NCI-H526 treated with DMSO at 0.1 percent for 48 hours (cell line): ENCODE measurements at regions not wholly inside any gene's neighbourhood (a gene's known extent, or its start where the extent isn't known, plus 50 kb on each side); places are given as distances from the start of the nearest gene placed in this dataset.

Experiments
- DNase-seq: peaks from one replicate; lab custom pipeline; 2025; lab: John Stamatoyannopoulos, UW

DNA sequence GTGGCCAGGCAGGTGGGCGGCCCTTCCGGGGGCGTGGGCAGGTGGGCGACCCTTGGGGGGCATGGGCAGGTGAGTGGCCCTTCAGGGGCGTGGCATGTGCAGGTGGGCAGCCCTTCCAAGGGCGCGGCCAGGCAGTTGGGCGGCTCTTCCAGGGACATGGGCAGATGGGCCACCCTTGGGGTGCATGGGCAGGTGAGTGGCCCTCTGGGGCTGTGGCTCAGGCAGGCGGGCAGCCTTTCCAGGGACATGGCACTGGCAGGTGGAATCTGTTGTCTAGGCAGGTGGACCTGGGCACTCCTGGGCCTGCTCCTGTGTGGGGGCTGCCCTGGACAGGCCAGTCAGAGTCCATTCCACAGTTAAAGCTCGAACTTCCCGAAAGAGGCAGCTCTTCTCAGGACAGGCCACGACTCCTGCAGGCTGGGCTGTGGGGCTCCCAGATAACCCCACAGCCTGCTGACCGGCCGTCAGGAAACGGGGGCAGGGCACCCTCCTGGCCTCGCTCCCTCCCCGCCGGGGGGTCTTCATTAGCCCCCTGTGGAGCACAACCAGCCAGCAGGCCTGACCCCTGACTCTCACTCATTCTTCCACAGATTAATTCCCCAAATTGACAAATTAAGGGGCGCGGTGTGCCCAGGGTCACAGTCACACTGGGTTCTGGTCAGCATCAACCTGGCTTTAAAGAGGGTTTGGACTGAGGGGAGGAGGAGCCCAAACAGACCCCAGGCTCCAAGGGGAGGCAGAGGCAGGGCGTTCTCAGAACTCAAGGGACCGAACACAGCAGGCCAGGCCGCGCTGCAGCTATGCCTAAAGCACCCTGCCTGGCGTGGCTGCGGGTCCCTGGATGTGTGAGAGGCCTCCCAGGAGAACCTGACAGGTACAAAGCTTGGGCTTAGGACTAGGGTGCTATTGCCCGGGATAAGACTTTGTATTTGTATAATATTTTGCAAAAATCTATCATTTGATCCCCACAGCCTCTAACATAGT is 130.0 kb downstream of the DLL1 start:
- DNase-seq, result no peak

DNA sequence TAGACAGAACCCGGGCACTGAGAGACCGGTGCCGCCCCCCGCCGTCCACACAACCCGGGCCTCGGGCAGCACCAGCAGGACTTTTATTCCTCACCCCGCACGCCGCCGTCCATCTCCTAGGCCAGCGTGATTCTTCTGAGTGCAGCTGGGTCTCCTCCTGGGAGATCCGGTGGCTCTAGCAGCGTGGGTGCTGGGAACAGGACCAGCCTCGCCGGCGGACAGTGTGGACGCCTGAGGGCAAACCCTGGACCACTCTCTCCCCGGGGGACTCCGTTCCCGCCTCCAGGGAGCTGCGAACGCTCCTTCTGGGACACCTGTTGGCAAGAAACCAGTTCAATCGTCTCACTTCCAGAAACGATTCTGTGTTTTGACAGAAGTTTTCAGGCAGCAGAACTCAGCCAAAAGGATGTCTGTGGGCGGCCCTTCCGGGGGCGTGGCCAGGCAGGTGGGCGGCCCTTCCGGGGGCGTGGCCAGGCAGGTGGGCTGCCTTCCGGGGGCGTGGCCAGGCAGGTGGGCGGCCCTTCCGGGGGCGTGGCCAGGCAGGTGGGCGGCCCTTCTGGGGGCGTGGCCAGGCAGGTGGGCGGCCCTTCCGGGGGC is 130.7 kb downstream of the DLL1 start:
- DNase-seq, result no peak

DNA sequence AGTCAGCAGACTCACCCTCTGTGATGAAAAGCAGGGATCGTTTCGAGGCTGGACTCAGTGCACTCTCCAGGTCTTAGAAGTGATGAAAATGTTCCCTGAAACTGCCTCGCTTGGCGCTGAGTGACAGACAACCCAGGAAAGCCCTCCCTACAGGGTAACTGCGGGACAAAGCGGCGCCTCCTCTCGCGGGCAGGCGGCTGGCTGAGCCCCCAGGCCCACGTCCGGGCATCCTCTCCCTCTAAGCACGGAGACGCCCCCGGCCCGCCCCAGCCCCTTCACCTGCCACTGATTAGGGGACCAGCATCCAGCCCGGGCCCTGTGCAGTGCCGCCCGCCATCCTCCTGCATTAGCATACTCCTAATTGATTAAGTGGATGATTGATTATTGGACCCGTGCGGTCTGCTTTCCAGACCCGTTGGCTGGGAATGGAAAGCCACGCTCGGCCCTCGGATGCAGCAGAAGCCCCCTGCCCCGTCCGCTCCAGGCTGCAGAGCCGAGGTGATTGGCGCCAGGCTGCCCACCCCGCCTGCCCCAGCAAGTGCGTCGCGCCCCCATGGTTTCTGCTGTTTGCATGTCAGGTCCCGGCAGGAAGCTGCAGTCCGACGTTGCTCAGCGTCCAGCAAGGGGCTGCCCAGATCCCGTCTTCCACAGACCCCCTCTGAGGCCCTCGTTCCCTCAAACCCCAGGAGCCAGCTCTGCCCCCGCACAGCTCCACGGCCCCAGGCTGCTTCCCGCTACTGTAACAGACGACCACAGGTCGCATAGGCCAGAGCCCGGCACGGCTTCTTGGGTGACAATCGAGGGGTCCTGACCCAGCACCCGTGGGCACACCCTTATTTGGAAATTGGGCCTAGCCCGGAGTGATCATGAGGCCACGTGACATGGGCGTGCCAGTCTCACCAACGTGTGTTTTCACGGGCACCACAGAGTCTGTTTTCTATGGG is 131.6 kb downstream of the DLL1 start:
- no peak for DNase-seq

DNA sequence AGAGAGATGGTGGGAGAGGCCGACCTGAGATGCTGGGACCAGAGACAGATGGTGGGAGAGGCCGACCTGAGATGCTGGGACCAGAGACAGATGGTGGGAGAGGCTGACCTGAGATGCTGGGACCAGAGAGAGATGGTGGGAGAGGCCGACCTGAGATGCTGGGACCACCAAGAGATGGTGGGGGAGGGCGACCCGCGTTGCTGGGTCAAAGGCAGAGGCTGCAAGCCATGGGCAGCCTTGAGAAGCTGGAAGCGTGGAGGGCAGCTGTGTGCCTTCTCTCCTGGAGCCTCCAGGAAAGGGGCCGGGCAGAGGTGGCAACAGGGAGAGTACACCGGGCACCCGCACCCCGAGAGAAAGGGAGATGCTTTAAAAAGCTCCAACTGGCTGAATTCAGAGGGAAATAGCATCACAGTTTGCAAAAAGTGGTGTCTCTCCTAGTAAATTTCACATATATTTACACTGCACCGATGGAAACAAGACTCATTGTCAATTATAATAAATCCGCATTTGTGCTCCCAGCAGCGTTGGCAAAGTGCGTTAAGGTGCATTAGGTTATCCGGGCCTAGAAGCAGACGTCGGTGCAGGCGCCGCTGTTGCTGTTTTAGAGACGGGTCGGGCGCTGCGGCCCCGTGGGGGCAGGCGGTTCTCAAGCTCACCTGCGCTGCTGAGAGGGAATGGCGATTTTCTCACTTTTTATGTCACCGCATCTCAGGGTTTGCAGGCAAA is 132.4 kb downstream of the DLL1 start:
- DNase-seq, result no peak

DNA sequence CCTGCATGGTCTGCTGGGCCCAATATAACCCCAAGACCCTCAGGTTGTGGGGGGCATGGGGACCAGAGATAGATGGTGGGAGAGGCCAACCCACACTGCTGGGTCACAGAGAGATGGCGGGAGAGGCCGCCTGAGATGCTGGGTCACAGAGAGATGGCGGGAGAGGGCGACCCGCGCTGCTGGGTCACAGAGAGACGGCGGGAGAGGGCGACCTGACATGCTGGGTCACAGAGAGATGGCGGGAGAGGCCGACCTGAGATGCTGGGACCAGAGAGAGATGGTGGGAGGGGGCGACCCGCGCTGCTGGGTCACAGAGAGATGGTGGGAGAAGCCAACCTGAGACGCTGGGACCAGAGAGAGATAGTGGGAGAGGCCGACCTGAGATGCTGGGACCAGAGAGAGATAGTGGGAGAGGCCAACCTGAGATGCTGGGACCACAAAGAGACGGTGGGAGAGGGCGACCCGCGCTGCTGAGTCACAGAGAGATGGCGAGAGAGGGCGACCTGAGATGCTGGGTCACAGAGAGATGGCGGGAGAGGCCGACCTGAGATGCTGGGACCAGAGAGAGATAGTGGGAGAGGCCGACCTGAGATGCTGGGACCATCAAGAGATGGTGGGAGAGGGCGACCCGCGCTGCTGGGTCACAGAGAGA is 133.2 kb downstream of the DLL1 start:
- DNase-seq, result no peak

DNA sequence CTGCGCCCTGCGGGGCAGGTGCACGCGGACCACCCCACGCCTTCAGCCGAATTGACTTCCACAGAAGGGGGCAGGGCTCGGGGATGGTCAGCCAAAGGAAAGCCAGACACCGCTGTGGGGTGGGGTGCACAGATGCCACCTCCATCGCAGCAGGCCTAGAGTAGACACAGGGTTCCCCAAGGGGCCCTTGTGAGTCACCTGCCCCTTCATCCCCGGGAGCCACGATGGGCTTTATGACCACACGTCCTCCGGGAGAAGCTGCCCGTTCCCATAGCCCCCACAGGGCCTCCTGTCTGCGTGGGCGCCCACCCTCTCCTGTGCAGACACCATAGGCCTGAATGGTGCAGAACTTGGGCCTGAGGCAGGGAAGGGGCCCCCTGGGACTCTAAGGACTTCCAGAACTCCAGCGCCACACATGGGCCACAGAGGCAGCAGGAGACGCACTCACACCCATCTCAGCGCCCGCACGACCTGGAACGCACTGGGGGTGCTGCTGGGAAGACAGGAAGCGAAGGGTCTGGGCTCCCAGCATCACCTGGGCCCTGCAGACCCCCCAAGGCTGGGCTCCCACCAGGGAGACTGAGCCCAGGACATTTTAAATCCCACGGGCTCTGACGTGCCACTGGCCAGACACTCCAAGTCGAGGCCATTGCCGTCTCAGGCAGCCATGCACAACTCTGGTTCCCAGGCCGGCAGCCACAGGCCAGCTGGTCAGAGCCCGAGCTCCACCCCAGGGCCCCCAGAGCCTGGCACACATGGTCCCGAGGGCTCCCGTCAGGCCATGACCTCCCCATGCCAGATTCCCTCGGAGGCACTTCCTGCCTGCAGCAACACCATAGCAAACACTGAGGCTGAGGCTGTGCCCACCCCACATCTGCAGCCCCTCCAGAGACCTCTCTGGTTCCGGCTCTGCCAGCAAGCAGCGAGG is 134.2 kb downstream of the DLL1 start:
- DNase-seq, result no peak

DNA sequence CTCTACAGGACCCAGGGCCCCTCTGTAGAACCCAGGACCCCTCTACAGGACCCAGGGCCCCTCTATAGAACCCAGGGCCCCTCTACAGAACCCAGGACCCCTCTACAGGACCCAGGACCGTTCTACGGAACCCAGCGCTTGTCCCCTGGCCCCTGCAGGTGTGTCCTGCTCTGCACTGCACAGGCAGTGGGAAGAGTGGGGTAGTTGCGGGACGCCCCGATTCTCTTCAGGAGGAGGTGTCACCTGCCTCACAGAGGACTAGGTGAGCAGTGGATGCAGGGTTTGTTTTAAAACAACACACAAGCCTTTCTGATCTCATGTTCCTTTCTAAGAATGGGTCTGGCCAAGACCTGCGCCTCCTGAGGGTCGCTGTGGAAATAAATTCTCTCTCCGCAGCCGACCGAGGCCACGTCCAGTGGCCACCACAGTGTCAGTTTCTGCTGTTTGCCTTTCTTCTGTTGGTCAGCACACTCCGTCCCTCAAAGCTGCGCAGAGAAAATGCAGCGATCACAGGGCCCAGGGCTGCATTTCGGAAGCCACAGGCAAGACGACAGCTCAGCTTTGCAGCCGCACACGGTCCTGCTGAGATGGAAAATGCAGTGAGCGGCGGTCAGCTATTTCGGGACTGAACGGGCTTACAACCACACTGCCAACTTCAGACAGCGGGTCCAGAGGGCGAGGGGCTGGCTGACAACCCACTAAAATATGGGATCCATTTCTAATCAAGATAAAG is 135.2 kb downstream of the DLL1 start:
- no peak for DNase-seq

DNA sequence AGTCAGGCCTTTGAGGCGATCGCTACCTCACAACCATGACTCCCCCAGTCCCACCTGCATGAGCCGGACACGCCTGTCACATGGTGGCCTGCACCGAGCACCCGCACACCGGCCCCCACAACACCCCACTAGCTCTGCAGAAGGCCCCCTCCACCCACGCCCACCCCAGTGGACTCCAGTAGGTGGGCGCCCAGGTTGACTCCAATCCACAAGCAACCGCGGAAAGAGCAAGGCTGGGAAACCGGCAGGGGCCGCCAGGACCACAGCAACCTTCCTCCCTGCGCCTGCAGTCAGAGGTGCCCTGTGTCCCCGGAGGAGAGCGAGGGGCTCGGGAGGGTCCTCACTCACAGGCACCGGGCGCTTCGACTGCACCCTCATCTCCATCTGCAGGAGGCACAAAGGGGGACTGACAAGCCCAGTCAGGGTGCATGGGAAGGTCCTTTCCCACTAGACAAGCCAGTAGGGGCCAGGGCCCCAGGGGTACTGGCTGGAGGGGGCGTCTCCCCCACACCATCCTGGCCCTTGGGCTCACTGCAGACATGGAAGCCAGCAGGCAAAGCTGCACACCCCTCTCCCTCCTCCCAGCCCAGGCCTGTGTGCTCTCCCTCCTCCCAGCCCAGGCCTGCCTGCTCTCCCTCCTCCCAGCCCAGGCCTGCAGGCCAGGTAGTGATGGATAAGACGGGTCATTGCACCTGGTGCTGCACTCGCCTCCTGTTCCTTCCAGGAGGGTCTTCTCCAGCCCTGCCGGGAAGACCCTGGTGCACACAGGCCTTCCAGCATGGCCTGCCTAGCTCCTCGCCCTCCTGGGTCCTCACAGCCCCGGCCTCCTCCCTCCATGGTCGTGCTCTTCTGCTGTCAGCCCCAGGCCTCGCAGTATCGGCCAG is 137.2 kb downstream of the DLL1 start:
- DNase-seq, result no peak

DNA sequence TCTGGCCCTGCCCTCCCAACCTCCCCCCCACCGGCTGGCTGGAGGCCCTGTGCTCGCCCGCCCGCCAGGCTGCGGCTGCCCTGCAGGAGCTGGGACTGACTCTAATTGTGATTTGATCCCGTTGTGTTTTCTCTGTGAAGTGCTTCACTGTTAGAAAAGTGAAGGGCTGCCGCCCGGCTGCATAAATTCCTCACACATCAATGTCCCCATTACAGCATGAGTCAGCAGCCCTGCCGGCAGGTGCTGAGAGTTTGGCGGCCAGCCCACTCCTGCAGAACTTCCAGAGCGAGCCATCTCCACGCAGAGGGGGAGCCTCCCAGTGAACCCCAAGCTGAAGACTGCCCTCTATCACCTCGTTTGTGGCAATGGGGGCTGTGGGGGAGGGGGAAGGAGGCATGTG is 137.9 kb downstream of the DLL1 start:
- DNase-seq, result no peak

DNA sequence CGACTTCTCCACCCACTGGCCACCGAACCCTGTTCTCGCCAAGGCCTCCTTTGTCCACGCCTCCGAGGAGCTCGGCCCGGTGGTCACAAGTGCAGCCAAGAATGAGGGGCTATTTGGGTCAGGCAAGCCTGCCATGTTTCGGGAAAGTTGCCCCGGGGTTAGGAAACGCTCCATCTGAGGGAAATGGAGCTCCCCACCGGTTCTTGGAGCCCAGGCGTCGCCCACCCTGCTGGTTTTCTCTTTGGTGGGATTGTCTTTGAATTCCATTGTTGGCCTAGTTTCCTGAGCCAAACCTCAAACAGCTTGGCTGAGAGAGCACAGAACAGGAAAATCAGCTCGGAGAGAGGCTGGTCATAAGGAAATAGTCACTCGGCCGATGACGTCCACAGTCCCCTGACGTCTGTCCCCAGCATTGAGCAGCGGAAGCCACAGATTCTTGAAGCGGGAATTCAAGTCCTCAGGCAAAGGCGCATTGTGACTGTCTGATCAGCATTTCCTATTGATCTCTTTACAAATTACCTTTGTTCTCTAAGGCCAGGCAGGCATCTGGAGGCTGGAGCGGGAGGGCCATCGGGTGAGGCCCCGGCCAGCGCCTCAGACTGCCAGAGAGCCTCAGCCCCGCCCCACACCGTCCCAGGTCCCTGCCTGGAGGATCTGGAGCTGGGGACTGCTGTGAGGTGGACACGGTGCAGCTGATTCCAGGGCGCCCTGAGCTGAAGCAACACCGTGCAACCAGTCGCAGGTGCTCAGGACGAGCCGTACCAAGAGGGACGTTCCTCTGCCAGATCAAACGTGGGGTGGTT is 138.6 kb downstream of the DLL1 start:
- DNase-seq, result no peak

DNA sequence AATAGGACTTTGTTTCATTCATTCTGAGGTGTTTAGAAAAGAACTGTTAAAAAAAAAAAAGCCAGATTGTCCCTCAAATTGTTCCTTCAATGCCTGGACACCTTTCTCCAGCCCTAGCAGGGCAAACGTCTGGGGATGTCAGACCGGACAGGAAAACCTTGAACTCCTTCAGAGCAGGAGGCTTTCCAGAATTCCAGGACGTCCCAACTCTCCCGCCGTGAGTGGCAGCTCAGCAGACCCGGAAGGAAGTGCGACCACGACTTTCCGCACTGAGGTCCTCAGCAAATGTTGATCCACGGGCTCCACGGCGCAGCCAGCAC is 139.1 kb downstream of the DLL1 start:
- no peak for DNase-seq

DNA sequence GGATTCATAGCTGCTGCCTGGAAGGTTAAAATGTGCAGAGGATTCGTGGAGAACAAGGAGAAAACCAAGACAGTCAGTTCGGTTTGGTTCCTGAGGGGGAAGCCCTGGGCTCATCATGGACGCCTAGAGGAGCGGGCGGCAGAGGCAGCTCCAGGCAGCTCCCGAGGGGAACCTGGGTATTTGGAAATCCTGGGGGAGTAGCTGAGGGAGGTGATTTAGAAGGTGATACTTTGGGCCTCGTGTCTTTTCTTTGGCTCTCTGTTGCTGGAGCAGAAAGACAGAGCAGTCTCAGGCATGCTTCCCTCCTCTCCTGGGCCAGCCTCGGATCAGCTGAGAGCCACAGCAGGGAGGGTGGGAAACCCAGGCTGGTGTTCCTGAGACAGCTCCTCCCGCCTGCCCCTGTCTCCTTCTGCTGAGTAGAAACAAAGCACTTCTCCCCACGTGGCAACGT is 139.5 kb downstream of the DLL1 start:
- DNase-seq, result no peak

DNA sequence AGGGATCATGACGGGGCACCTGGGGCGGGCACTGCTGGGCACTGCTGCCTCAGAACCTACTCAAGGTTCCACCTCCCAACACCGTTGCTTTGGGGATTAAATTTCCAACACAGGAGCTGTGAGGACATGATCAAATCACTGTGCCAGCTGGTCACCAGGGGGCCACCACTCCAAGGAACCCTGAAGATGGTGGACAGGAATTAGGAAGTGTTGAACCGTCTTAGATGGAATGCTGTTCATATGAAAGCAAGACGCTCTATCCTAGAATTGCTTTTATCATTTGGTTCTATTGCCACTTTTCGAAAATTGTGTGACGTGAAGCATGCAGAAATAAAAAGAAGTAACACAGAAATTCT is 140.3 kb downstream of the DLL1 start:
- no peak for DNase-seq

DNA sequence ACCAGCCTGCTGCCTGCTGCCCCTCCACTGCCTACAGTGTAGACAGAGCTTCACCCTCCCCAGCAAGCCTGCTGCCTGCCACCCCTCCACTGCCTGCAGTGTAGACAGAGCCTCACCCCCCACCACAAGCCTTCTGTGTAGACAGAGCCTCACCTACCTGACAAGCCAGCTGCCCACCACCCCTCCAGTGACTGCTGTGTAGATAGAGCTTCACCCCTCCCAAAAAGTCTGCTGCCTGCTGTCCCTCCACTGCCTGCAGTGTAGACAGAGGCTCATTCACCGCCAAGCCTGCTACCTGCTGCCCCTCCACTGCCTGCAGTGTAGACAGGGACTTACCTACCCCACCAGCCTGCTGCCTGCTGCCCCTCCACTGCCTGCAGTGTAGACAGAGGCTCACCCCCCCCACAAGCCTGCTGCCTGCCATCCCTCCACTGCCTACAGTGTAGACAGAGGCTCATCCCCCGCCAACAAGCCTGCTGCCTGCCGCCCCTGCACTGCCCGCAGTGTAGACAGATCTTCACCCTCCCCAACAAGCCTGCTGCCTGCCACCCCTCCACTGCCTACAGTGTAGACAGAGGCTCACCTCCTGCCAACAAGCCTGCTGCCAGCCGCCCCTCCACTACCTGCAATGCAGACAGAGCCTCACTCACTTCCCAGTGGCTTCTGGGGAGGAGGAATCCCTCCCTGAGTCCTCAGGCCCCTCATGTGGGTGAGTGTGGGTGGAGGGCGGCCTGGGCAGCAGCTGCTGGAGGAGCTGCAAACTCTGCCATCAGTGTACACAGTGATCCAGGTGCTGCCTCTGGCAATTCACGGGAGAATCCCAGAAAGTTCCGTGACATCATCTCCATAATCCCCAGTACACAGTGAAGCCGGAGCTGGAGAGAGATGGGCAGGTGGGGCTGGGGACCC is 140.9 kb downstream of the DLL1 start:
- no peak for DNase-seq

DNA sequence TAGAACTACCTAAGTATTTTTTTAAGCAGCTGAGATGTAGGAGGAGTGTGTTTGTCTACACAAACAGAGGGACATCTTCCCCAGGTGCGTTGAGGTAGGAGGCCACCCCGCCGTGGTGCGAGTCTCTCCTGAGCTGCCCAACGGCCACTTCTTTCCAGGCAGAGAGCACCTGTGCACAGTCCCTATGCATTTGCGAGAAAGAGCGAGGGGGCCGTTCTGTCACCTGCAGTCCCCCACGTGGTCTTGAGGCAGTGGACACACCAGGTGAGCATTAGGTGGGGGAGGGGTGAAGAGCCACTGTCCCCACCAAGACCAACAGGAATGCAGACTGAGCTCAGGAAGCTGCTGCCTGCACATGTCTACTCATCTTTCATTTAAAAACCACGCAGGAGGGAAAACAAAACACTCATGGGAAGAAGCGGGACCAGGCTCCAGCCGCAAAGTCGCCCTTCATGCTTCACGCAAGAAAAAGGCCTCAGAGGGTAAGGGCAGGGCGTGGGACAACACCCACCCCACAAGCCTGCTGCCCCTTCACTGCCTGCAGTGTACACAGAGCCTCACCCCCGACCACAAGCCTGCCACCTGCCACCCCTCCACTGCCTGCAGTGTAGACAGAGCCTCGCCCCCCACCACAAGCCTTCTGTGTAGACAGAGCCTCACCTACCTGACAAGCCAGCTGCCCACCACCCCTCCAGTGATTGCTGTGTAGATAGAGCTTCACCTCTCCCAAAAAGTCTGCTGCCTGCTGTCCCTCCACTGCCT is 142.0 kb downstream of the DLL1 start:
- DNase-seq, result no peak
